ENCODE measurements at regions not wholly inside any gene's neighbourhood (a gene's known extent, or its start where the extent isn't known, plus 50 kb on each side); places are given as distances from the start of the nearest gene placed in this dataset.
"Not testable (repeated sequence)": the region's sequence is repeated elsewhere in the genome, so short reads cannot be mapped to it uniquely, and the experiment has no call there.

GRCh38 chrY:11069271-11069670, 1541.6 kb downstream of the TSPY10 start:
- no peak for TF ChIP-seq CTCF (IDR thresholded peaks at IDR 0.05)
- Histone ChIP-seq H3K27me3 (replicated peaks; ENCODE audit: insufficient read depth) (no peaks in the 10 kb centered on the region), H3K36me3 (no peaks in the 10 kb centered on the region), H3K4me3 (no peak overlapping the region), H3K27ac (no peak overlapping the region), H3K4me1 (ENCODE audit: control insufficient read depth in 1 of 2, low read depth in 2 of 2) (no peaks in the 10 kb centered on the region), H3K9me3 (no peaks in the 10 kb centered on the region)
- DNase-seq (ENCODE audit: low spot score) = no peak
- ATAC-seq (ENCODE audit: insufficient number of reproducible peaks, low FRiP score, low read depth) = no peak

- DNase-seq (ENCODE audit: low spot score) = no peak
- Histone ChIP-seq H3K27me3 (replicated peaks; ENCODE audit: insufficient read depth) (no peaks in the 10 kb centered on the region), H3K36me3 (no peaks in the 10 kb centered on the region), H3K4me3 (no peak overlapping the region), H3K27ac (no peak overlapping the region), H3K9me3 (no peaks in the 10 kb centered on the region), H3K4me1 (ENCODE audit: control insufficient read depth in 1 of 2, low read depth in 2 of 2) (no peaks in the 10 kb centered on the region)
- no peak for TF ChIP-seq CTCF (IDR thresholded peaks at IDR 0.05)
- ATAC-seq (ENCODE audit: insufficient number of reproducible peaks, low FRiP score, low read depth) = no peak
Observed at GRCh38 chrY:11070250-11071113, 1542.8 kb downstream of the TSPY10 start.

- H3K4me1 ChIP-seq (ENCODE audit: control insufficient read depth in 1 of 2, low read depth in 2 of 2); DNase-seq (ENCODE audit: low spot score); H3K9me3 ChIP-seq; ATAC-seq (ENCODE audit: insufficient number of reproducible peaks, low FRiP score, low read depth); H3K27me3 ChIP-seq (replicated peaks; ENCODE audit: insufficient read depth); H3K4me3 ChIP-seq; H3K27ac ChIP-seq; H3K36me3 ChIP-seq: not testable (repeated sequence)
Observed at GRCh38 chrY:11085801-11086200, 1558.1 kb downstream of the TSPY10 start.

GRCh38 chrY:11097498-11097897, 1569.8 kb downstream of the TSPY10 start:
- H3K4me3 ChIP-seq; H3K27me3 ChIP-seq (replicated peaks; ENCODE audit: insufficient read depth); ATAC-seq (ENCODE audit: insufficient number of reproducible peaks, low FRiP score, low read depth); H3K4me1 ChIP-seq (ENCODE audit: control insufficient read depth in 1 of 2, low read depth in 2 of 2); H3K27ac ChIP-seq; DNase-seq (ENCODE audit: low spot score); H3K9me3 ChIP-seq; H3K36me3 ChIP-seq: not testable (repeated sequence)

- H3K4me1 ChIP-seq (ENCODE audit: control insufficient read depth in 1 of 2, low read depth in 2 of 2); H3K36me3 ChIP-seq; H3K4me3 ChIP-seq; H3K27me3 ChIP-seq (replicated peaks; ENCODE audit: insufficient read depth); ATAC-seq (ENCODE audit: insufficient number of reproducible peaks, low FRiP score, low read depth); H3K9me3 ChIP-seq; H3K27ac ChIP-seq; DNase-seq (ENCODE audit: low spot score): not testable (repeated sequence)
Observed at GRCh38 chrY:11098419-11098818, 1570.7 kb downstream of the TSPY10 start.

- Histone ChIP-seq H3K4me1 (ENCODE audit: control insufficient read depth in 1 of 2, low read depth in 2 of 2) (no peaks in the 10 kb centered on the region), H3K27ac (no peak overlapping the region), H3K27me3 (replicated peaks; ENCODE audit: insufficient read depth) (no peaks in the 10 kb centered on the region), H3K4me3 (no peak overlapping the region), H3K9me3 (no peaks in the 10 kb centered on the region), H3K36me3 (no peaks in the 10 kb centered on the region)
- DNase-seq (ENCODE audit: low spot score) = no peak
- no peak for ATAC-seq (ENCODE audit: insufficient number of reproducible peaks, low FRiP score, low read depth)
- TF ChIP-seq CTCF (IDR thresholded peaks at IDR 0.05) = no peak
Observed at GRCh38 chrY:11099004-11099403, 1571.3 kb downstream of the TSPY10 start.

- not testable (repeated sequence) for H3K27ac ChIP-seq; H3K9me3 ChIP-seq; H3K27me3 ChIP-seq (replicated peaks; ENCODE audit: insufficient read depth); H3K4me3 ChIP-seq; H3K36me3 ChIP-seq; DNase-seq (ENCODE audit: low spot score); ATAC-seq (ENCODE audit: insufficient number of reproducible peaks, low FRiP score, low read depth); H3K4me1 ChIP-seq (ENCODE audit: control insufficient read depth in 1 of 2, low read depth in 2 of 2)
Observed at GRCh38 chrY:11100472-11100871, 1572.8 kb downstream of the TSPY10 start.

GRCh38 chrY:11102987-11103386, 1575.3 kb downstream of the TSPY10 start:
- H3K4me1 ChIP-seq (ENCODE audit: control insufficient read depth in 1 of 2, low read depth in 2 of 2); H3K9me3 ChIP-seq; H3K4me3 ChIP-seq; H3K36me3 ChIP-seq; H3K27ac ChIP-seq; H3K27me3 ChIP-seq (replicated peaks; ENCODE audit: insufficient read depth); DNase-seq (ENCODE audit: low spot score); ATAC-seq (ENCODE audit: insufficient number of reproducible peaks, low FRiP score, low read depth): not testable (repeated sequence)

GRCh38 chrY:11107127-11107918, 1579.6 kb downstream of the TSPY10 start:
- not testable (repeated sequence) for ATAC-seq (ENCODE audit: insufficient number of reproducible peaks, low FRiP score, low read depth); H3K4me1 ChIP-seq (ENCODE audit: control insufficient read depth in 1 of 2, low read depth in 2 of 2); H3K27me3 ChIP-seq (replicated peaks; ENCODE audit: insufficient read depth); H3K36me3 ChIP-seq; H3K27ac ChIP-seq; H3K4me3 ChIP-seq; DNase-seq (ENCODE audit: low spot score); H3K9me3 ChIP-seq

All from thoracic aorta (tissue), 2 donors.